CD8-positive, alpha-beta memory T cell (primary cell): ENCODE measurements at regions not wholly inside any gene's neighbourhood (a gene's known extent, or its start where the extent isn't known, plus 50 kb on each side); places are given as distances from the start of the nearest gene placed in this dataset.

Experiments used
- CTCF ChIA-PET: fragments of 350-600 bp; sonication (Branson Sonifier 250); formaldehyde crosslinking; loops from one replicate; lab custom pipeline; 2021; ENCODE audit warnings: antibody characterized with exemption; lab: Charles Lee
- POLR2A ChIA-PET: fragments of 350-600 bp; sonication (Branson Sonifier 250); formaldehyde crosslinking; loops from one replicate; lab custom pipeline; 2021; ENCODE audit warnings: antibody characterized with exemption; lab: Charles Lee
- DNase-seq, 5 donors: peaks; one replicate each; pipeline versions ENCODE4 v3.0.0 to v3.0.0-alpha.2; 2020 to 2022; ENCODE audit warnings: mixed read lengths in 1 of 5
- H3K27ac ChIP-seq: one replicate; pipeline ENCODE4 v1.7.0; 2013; ENCODE audit warnings: low read depth, mild to moderate bottlenecking, low read length, moderate library complexity
- H3K27me3 ChIP-seq: 2 replicates; pipeline ENCODE4 v1.7.0; 2013; ENCODE audit warnings: low read length, mild to moderate bottlenecking; ENCODE audit not compliant: insufficient read depth, poor library complexity, severe bottlenecking
- H3K36me3 ChIP-seq: 2 replicates; pipeline ENCODE4 v1.7.0; 2013; ENCODE audit warnings: mild to moderate bottlenecking, low read length, moderate library complexity; ENCODE audit not compliant: insufficient read depth
- H3K4me1 ChIP-seq: 2 replicates; pipeline ENCODE4 v1.7.0; 2013; ENCODE audit warnings: mild to moderate bottlenecking, low read length, moderate library complexity; ENCODE audit not compliant: insufficient read depth
- H3K4me3 ChIP-seq: 2 replicates; pipeline ENCODE4 v1.7.0; 2013; ENCODE audit warnings: mild to moderate bottlenecking, low read length
- H3K9me3 ChIP-seq: 2 replicates; pipeline ENCODE4 v1.7.0; 2013; ENCODE audit warnings: mild to moderate bottlenecking, low read length
- H3K27ac Mint-ChIP-seq, 8 donors: one replicate each; pipeline ENCODE4 v1.8.0; 2020 to 2021; ENCODE audit warnings: mixed read lengths in 8 of 8, mild to moderate bottlenecking in 6 of 8, inconsistent platforms in 3 of 8, moderate library complexity in 3 of 8
- H3K27me3 Mint-ChIP-seq, 2 donors: one replicate each; pipeline ENCODE4 v1.8.0; 2020 to 2021; ENCODE audit warnings: mixed read lengths in 2 of 2, mild to moderate bottlenecking in 1 of 2, moderate library complexity in 1 of 2
- H3K36me3 Mint-ChIP-seq, 3 donors: one replicate each; pipeline ENCODE4 v1.8.0; 2020 to 2021; ENCODE audit warnings: mixed read lengths in 3 of 3, inconsistent platforms in 1 of 3, mild to moderate bottlenecking in 1 of 3
- H3K4me1 Mint-ChIP-seq, 3 donors: one replicate each; pipeline ENCODE4 v1.8.0; 2020 to 2021; ENCODE audit warnings: mixed read lengths in 3 of 3, inconsistent platforms in 1 of 3, mild to moderate bottlenecking in 1 of 3
- H3K4me3 Mint-ChIP-seq, 7 donors: one replicate each; pipeline ENCODE4 v1.8.0; 2020 to 2021; ENCODE audit warnings: mixed read lengths in 7 of 7, mild to moderate bottlenecking in 6 of 7, moderate library complexity in 4 of 7, inconsistent platforms in 2 of 7
- H3K9me3 Mint-ChIP-seq, 5 donors: one replicate each; pipeline ENCODE4 v1.8.0; 2020 to 2022; ENCODE audit warnings: mixed read lengths in 5 of 5, mild to moderate bottlenecking in 3 of 5, moderate library complexity in 2 of 5, inconsistent platforms in 1 of 5

DNA sequence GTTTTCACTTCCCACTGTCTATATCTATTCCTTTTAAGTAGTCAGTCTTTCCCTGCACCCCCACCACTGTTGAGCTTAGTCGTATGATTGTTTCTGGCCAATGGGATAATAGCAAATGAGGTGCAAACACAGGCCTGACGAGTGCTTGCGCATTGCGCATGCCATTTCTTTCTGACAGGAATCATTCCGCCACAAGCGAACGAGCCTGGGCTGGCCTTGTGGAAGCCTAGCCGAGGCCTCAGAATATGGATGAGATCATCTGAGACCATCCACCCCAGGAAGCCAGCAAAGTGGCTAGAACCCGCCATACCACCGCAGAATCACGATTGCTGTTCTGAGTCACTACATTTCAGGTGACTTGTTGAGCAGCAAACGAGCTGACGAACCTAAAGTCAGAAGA lies 52.2 kb upstream of the PRL start:
- Histone ChIP-seq H3K9me3 (no peaks in the 10 kb centered on the region), H3K4me3 (no peak overlapping the region), H3K27ac (no peak overlapping the region), H3K4me1 (no peaks in the 10 kb centered on the region), H3K27me3 (no peaks in the 10 kb centered on the region), H3K36me3 (no peaks in the 10 kb centered on the region)
- peaks cover 0 to 18% (median 8%) of the 10 kb centered on the region in 5 donors for H3K9me3 Mint-ChIP-seq
- H3K36me3 Mint-ChIP-seq: no peaks in the 10 kb centered on the region
- no peak for DNase-seq
- CTCF ChIA-PET: no interaction called here
- H3K27me3 Mint-ChIP-seq: no peaks in the 10 kb centered on the region
- H3K27ac Mint-ChIP-seq: no peak overlapping the region
- POLR2A ChIA-PET: no interaction called here
- no peaks in the 10 kb centered on the region for H3K4me1 Mint-ChIP-seq
- no peak overlapping the region for H3K4me3 Mint-ChIP-seq

DNA sequence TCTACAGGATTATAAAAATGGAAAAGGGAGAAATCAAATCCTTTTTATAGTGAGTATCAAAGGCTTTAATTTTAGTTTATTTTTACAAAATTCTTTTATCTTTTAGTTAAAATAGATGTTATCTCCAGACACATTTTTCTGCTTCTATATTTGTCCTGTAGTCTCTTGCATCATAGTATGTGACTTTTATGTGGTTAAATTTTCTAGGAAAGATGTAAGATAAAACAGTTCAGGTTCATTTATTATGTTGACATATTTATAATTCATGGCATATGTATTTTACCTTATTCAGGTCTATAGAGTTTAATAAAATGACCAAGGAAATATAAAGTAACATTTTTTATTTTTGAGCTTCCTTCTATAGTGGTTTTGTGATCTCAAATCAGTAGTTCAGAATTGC lies 52.7 kb upstream of the PRL start:
- Histone ChIP-seq H3K4me1 (no peaks in the 10 kb centered on the region), H3K36me3 (no peaks in the 10 kb centered on the region), H3K27ac (no peak overlapping the region), H3K9me3 (no peaks in the 10 kb centered on the region), H3K4me3 (no peak overlapping the region), H3K27me3 (no peaks in the 10 kb centered on the region)
- no peaks in the 10 kb centered on the region for H3K27me3 Mint-ChIP-seq
- H3K4me1 Mint-ChIP-seq: no peaks in the 10 kb centered on the region
- ChIA-PET POLR2A (no interaction called here), CTCF (no interaction called here)
- no peak overlapping the region for H3K4me3 Mint-ChIP-seq
- H3K27ac Mint-ChIP-seq: no peak overlapping the region
- no peak for DNase-seq
- H3K9me3 Mint-ChIP-seq: peaks cover 0 to 18% (median 7%) of the 10 kb centered on the region in 5 donors
- H3K36me3 Mint-ChIP-seq: no peaks in the 10 kb centered on the region

DNA sequence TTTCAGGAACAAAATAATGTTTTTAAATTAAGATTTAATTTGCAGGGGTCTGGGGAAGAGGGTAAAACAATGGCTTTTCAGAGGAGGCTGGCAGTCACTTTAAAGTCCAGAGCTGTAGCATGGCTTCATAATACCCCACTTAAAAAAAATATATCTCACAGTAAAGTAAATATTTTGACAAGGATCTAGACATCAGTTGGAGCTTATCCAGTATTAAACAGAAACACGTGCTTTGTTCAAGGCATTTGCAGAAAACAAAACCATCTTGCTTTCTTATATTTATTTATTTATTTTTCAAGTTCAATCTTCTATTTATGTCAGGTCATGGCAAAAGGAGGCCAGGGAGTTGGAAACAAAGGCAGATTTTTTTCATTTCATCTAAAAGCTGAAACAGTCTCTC lies 53.3 kb upstream of the PRL start:
- no peaks in the 10 kb centered on the region for H3K27me3 Mint-ChIP-seq
- H3K4me3 ChIP-seq: no peak overlapping the region
- no peaks in the 10 kb centered on the region for H3K4me1 Mint-ChIP-seq
- H3K9me3 ChIP-seq: no peaks in the 10 kb centered on the region
- CTCF ChIA-PET: no interaction called here
- no peak overlapping the region for H3K27ac Mint-ChIP-seq
- H3K27ac ChIP-seq: no peak overlapping the region
- no peaks in the 10 kb centered on the region for H3K36me3 Mint-ChIP-seq
- H3K36me3 ChIP-seq: no peaks in the 10 kb centered on the region
- no peaks in the 10 kb centered on the region for H3K4me1 ChIP-seq
- no peaks in the 10 kb centered on the region for H3K27me3 ChIP-seq
- peaks cover 0 to 14% (median 6%) of the 10 kb centered on the region in 5 donors for H3K9me3 Mint-ChIP-seq
- POLR2A ChIA-PET: no interaction called here
- DNase-seq: no peak
- H3K4me3 Mint-ChIP-seq: no peak overlapping the region

DNA sequence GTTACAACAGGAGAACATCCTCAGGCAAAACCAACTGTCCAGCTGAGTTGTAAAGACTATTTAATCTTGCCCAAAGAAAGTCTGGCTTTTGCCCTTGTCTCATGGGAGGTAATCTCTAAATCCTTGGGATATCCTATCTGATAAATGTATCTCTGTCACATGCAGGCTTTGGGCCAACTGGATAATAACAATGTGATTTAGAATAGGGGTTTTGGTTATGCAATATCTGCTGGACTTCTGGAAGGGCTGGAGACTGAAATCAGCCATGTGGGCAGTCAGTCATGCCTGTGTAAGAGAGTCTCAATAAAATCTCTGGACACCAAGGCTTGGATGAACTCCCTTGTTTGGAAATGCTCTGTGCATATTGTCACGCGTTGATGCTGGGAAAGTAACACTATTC lies 56.3 kb upstream of the PRL start:
- no peaks in the 10 kb centered on the region for H3K9me3 ChIP-seq
- no peak overlapping the region for H3K4me3 Mint-ChIP-seq

DNA sequence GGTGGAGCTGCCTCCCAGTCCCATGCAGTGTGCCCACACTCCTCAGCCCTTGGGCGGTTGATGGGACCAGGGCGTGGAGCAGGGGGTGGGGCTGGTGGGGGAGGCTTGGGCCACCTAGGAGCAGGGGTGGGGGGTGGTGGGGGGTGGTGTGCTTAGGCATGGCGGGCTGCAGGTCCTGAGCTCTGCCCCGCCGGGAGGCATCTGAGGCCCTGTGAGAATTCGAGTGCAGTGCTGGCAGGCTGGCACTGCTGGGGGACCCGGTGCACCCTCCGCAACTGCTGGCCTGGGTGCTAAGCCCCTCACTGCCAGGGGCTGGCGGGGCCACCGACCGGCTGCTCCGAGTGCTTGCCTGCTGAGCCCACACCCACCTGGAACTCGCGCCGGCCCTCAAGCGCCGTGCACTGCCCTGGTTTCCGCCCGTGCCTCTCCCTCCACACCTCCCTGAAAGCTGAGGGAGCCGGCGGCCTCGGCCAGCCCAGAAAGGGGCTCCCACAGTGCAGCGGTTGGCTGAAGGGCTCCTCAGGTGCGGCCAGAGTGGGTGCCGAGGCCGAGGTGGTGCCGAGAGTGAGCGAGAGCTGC lies 59.6 kb upstream of the PRL start:
- no peak overlapping the region for H3K27ac Mint-ChIP-seq
- H3K9me3 Mint-ChIP-seq: peaks cover 3 to 15% (median 9%) of the 10 kb centered on the region in 5 donors
- H3K4me3 Mint-ChIP-seq: no peak overlapping the region
- H3K27me3 ChIP-seq: no peaks in the 10 kb centered on the region
- POLR2A ChIA-PET: no interaction called here
- no peak for DNase-seq
- H3K36me3 ChIP-seq: no peaks in the 10 kb centered on the region
- no peaks in the 10 kb centered on the region for H3K4me1 ChIP-seq
- CTCF ChIA-PET: no interaction called here
- H3K36me3 Mint-ChIP-seq: no peaks in the 10 kb centered on the region
- H3K27ac ChIP-seq: no peak overlapping the region
- H3K9me3 ChIP-seq: no peaks in the 10 kb centered on the region
- no peaks in the 10 kb centered on the region for H3K4me1 Mint-ChIP-seq
- H3K27me3 Mint-ChIP-seq: no peaks in the 10 kb centered on the region
- no peak overlapping the region for H3K4me3 ChIP-seq

More for the DNA sequence above, 56.3 kb upstream of the PRL start:
- Mint-ChIP-seq H3K27me3 (no peaks in the 10 kb centered on the region), H3K4me1 (no peaks in the 10 kb centered on the region), H3K36me3 (no peaks in the 10 kb centered on the region), H3K27ac (no peak overlapping the region), H3K9me3 (peaks cover 0 to 11% (median 8%) of the 10 kb centered on the region in 5 donors)
- POLR2A ChIA-PET: no interaction called here
- Histone ChIP-seq H3K36me3 (no peaks in the 10 kb centered on the region), H3K27ac (no peak overlapping the region), H3K4me3 (no peak overlapping the region), H3K4me1 (no peaks in the 10 kb centered on the region), H3K27me3 (no peaks in the 10 kb centered on the region)
- CTCF ChIA-PET: no interaction called here
- no peak for DNase-seq

DNA sequence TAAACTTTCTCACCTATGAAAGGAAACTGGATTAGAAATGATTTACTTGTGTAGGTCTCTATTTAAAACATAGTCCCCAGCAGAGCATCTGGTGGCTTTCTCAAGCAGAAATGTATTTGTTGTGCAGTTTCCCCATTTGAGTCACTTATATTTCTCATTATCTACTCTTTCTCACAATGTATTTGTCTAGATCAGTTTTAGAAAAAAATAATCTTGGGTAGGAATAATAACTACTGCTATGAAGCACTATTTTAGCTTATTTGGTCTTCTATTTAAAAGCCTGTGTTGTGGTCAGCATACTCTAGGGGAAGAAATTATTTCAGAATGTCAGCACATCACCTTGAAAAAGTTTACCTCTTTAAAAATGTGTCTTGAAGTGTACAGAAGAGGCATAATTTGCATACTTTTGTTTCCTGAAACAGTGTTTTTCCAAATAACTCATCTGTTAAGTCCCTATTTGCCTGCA lies 60.9 kb upstream of the PRL start:
- no peaks in the 10 kb centered on the region for H3K4me1 ChIP-seq
- H3K4me3 Mint-ChIP-seq: no peak overlapping the region
- no peaks in the 10 kb centered on the region for H3K27me3 ChIP-seq
- CTCF ChIA-PET: no interaction called here
- no peaks in the 10 kb centered on the region for H3K4me1 Mint-ChIP-seq
- POLR2A ChIA-PET: no interaction called here
- H3K27ac Mint-ChIP-seq: no peak overlapping the region
- peaks cover 3 to 16% (median 7%) of the 10 kb centered on the region in 5 donors for H3K9me3 Mint-ChIP-seq
- H3K4me3 ChIP-seq: no peak overlapping the region
- no peaks in the 10 kb centered on the region for H3K9me3 ChIP-seq
- H3K27me3 Mint-ChIP-seq: no peaks in the 10 kb centered on the region
- H3K27ac ChIP-seq: no peak overlapping the region
- DNase-seq: no peak
- no peaks in the 10 kb centered on the region for H3K36me3 Mint-ChIP-seq
- no peaks in the 10 kb centered on the region for H3K36me3 ChIP-seq

DNA sequence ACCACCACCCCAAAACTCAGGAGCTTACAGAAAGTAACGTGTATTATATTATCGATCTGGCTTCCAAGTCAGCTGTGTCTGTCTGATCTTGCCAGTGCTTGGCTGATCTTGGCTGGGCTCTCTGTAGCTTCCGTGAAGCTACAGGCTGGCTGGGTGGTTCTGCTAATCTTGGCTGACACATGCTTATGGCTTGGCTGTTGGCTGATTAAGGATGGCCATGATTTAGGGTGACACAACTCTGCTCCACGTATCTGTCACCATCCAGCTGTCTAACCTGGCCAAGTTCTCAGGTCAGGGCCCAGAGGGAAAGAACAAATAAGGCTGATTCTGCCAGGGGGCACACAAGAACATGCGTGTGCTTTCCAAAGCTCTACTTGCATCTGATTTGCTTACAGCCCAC lies 64.7 kb upstream of the PRL start:
- DNase-seq: no peak
- no peak overlapping the region for H3K4me3 ChIP-seq
- ChIA-PET CTCF (no interaction called here), POLR2A (no interaction called here)
- no peak overlapping the region for H3K27ac ChIP-seq
- no peaks in the 10 kb centered on the region for H3K36me3 Mint-ChIP-seq
- no peaks in the 10 kb centered on the region for H3K9me3 ChIP-seq
- H3K27ac Mint-ChIP-seq: no peak overlapping the region
- H3K36me3 ChIP-seq: no peaks in the 10 kb centered on the region
- no peak overlapping the region for H3K4me3 Mint-ChIP-seq
- H3K4me1 ChIP-seq: no peaks in the 10 kb centered on the region
- H3K27me3 Mint-ChIP-seq: no peaks in the 10 kb centered on the region
- H3K9me3 Mint-ChIP-seq: peaks cover 0 to 22% (median 3%) of the 10 kb centered on the region in 5 donors
- no peaks in the 10 kb centered on the region for H3K27me3 ChIP-seq
- H3K4me1 Mint-ChIP-seq: no peaks in the 10 kb centered on the region

DNA sequence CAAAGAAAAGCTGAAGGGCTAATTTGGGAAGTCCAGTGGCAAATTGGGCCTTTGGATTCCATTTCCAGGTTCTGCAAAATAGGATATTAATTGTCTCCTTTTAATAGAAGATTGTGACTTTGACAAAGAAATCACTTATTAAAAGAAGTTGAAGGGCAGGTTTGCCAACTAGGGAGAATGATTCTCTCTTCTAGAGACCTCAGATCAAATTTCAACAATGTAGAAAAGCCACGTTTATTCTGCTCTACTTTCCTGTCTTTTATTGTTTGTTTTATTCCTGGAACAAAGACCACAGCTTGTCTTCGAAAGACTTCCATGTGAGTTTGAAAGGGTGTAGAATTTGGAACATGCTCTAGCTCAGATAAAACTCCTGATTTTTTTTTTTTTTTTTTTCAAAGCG lies 65.5 kb upstream of the PRL start:
- H3K27ac Mint-ChIP-seq: no peak overlapping the region
- H3K4me1 Mint-ChIP-seq: no peaks in the 10 kb centered on the region
- no peak overlapping the region for H3K4me3 Mint-ChIP-seq
- no peak overlapping the region for H3K27ac ChIP-seq
- DNase-seq: no peak
- H3K27me3 ChIP-seq: no peaks in the 10 kb centered on the region
- H3K36me3 ChIP-seq: no peaks in the 10 kb centered on the region
- ChIA-PET CTCF (no interaction called here), POLR2A (no interaction called here)
- H3K9me3 ChIP-seq: no peaks in the 10 kb centered on the region
- no peak overlapping the region for H3K4me3 ChIP-seq
- H3K9me3 Mint-ChIP-seq: peaks cover 0 to 22% (median 3%) of the 10 kb centered on the region in 5 donors
- H3K4me1 ChIP-seq: no peaks in the 10 kb centered on the region
- H3K36me3 Mint-ChIP-seq: no peaks in the 10 kb centered on the region
- H3K27me3 Mint-ChIP-seq: no peaks in the 10 kb centered on the region
